B cell (primary cell): ENCODE measurements at regions not wholly inside any gene's neighbourhood (a gene's known extent, or its start where the extent isn't known, plus 50 kb on each side); places are given as distances from the start of the nearest gene placed in this dataset.

Experiments used
- EZH2 ChIP-seq: IDR thresholded peaks from 2 replicates; pipeline ENCODE4 v1.6.1; 2012; ENCODE audit warnings: borderline replicate concordance, low read depth, mild to moderate bottlenecking, moderate library complexity, low read length; ENCODE audit not compliant: insufficient read depth, poor library complexity, severe bottlenecking
- TF ChIP-seq, protein P1 (sequence below): fragments of 200-600 bp; IDR thresholded peaks from one replicate; pipeline ENCODE4 v1.8.0; 2022; ENCODE audit warnings: antibody characterized with exemption, mild to moderate bottlenecking

DNA sequence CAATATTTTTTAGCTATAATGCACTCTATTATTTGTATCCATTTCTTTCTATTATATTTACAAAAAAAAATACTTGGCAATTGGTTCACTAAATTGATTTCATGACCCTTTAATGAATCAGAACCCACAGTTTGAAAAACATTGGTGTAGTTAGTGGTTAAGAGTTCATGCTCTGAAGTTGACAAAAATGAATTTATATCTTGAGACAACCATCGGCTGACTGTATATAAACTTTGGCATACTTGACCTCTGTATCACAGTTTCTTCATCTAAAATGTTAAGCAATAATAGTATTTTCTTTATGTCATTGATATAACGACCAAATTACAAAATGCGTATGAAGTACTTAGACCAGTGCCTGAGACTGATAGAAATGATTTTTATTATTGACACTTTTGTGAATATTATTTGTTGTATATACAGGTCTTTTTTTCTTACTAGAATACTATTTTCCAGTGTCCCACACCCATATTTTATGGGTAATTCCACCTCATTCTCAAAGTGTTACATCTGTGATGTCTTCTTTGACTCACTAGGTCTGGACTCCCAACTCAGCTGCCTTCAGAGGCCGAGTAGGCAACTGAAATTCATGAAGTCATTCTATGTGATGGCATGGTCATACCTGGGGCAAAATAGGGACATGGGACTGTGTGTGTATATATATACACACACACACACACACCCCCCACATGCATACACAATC is 459.2 kb downstream of the RFPL4B start:
- TF ChIP-seq, protein P1, sequence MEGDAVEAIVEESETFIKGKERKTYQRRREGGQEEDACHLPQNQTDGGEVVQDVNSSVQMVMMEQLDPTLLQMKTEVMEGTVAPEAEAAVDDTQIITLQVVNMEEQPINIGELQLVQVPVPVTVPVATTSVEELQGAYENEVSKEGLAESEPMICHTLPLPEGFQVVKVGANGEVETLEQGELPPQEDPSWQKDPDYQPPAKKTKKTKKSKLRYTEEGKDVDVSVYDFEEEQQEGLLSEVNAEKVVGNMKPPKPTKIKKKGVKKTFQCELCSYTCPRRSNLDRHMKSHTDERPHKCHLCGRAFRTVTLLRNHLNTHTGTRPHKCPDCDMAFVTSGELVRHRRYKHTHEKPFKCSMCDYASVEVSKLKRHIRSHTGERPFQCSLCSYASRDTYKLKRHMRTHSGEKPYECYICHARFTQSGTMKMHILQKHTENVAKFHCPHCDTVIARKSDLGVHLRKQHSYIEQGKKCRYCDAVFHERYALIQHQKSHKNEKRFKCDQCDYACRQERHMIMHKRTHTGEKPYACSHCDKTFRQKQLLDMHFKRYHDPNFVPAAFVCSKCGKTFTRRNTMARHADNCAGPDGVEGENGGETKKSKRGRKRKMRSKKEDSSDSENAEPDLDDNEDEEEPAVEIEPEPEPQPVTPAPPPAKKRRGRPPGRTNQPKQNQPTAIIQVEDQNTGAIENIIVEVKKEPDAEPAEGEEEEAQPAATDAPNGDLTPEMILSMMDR, result no peak
- no peak for TF ChIP-seq EZH2
